Stimulated activated CD8-positive, alpha-beta memory T cell treated with anti-CD3 and anti-CD28 coated beads, Interleukin-7, amount 100 ng/mL, for 24 hours (primary cell): ENCODE measurements at regions not wholly inside any gene's neighbourhood (a gene's known extent, or its start where the extent isn't known, plus 50 kb on each side); places are given as distances from the start of the nearest gene placed in this dataset.
"Not testable (repeated sequence)": the region's sequence is repeated elsewhere in the genome, so short reads cannot be mapped to it uniquely, and the experiment has no call there.

ENCODE experiments used
- DNase-seq: peaks from one replicate; pipeline ENCODE4 v3.0.0-alpha.2; 2020; ENCODE audit warnings: low read depth

- no peak for DNase-seq
Observed at GRCh38 chr3:6435951-6436350, 425.0 kb upstream of the GRM7 start.

- DNase-seq = no peak
Observed at GRCh38 chr3:6437631-6438030, 423.3 kb upstream of the GRM7 start.

- DNase-seq = no peak
Observed at GRCh38 chr3:6438031-6438430, 422.9 kb upstream of the GRM7 start.

- no peak for DNase-seq
Observed at GRCh38 chr3:6439226-6439625, 421.7 kb upstream of the GRM7 start.

GRCh38 chr3:6439824-6440223 is 421.1 kb upstream of the GRM7 start:
- DNase-seq = no peak

- DNase-seq = no peak
Observed at GRCh38 chr3:6444888-6445658, 415.8 kb upstream of the GRM7 start.

- DNase-seq = no peak
Observed at GRCh38 chr3:6447166-6447801, 413.6 kb upstream of the GRM7 start.

GRCh38 chr3:6448011-6448410 is 412.9 kb upstream of the GRM7 start:
- no peak for DNase-seq

GRCh38 chr3:6449099-6449498 is 411.8 kb upstream of the GRM7 start:
- no peak for DNase-seq

GRCh38 chr3:6452974-6453373 is 407.9 kb upstream of the GRM7 start:
- DNase-seq = no peak

- DNase-seq = no peak
Observed at GRCh38 chr3:6455031-6455430, 405.9 kb upstream of the GRM7 start.

- DNase-seq = no peak
Observed at GRCh38 chr3:6467186-6467585, 393.7 kb upstream of the GRM7 start.

GRCh38 chr3:6468589-6468988 is 392.3 kb upstream of the GRM7 start:
- no peak for DNase-seq

GRCh38 chr3:6471744-6472143 is 389.2 kb upstream of the GRM7 start:
- no peak for DNase-seq

- DNase-seq = not testable (repeated sequence)
Observed at GRCh38 chr3:6490487-6491327, 370.2 kb upstream of the GRM7 start.

GRCh38 chr3:6491768-6492167 is 369.1 kb upstream of the GRM7 start:
- no peak for DNase-seq

GRCh38 chr3:6492306-6492705 is 368.6 kb upstream of the GRM7 start:
- DNase-seq = no peak

GRCh38 chr3:6498944-6499343 is 362.0 kb upstream of the GRM7 start:
- not testable (repeated sequence) for DNase-seq

- no peak for DNase-seq
Observed at GRCh38 chr3:6504347-6504746, 356.6 kb upstream of the GRM7 start.

- no peak for DNase-seq
Observed at GRCh38 chr3:6504834-6505233, 356.1 kb upstream of the GRM7 start.

GRCh38 chr3:6508410-6508759 is 352.5 kb upstream of the GRM7 start:
- no peak for DNase-seq

GRCh38 chr3:6509576-6509975 is 351.3 kb upstream of the GRM7 start:
- DNase-seq = no peak

- no peak for DNase-seq
Observed at GRCh38 chr3:6510713-6511112, 350.2 kb upstream of the GRM7 start.
